BJ (cell line): ENCODE measurements at regions not wholly inside any gene's neighbourhood (a gene's known extent, or its start where the extent isn't known, plus 50 kb on each side); places are given as distances from the start of the nearest gene placed in this dataset.

ENCODE experiments used
- CTCF ChIA-PET: fragments of 350-600 bp; formaldehyde crosslinking; extraction: SDS; loops from one replicate; lab custom pipeline; 2021; ENCODE audit warnings: antibody characterized with exemption, inconsistent platforms; lab: Yijun Ruan, JAX
- POLR2A ChIA-PET: fragments of 300-600 bp; sonication (Branson Sonifier 250); formaldehyde crosslinking; extraction: SDS; loops from one replicate; lab custom pipeline; 2021; ENCODE audit warnings: antibody characterized with exemption; lab: Charles Lee
- DNase-seq: peaks from one replicate; pipeline ENCODE4 v3.0.0-alpha.2; 2011; ENCODE audit warnings: low read depth
- H3K27me3 ChIP-seq: 2 replicates; pipeline ENCODE4 v1.6.0; 2011; ENCODE audit warnings: low read length; ENCODE audit not compliant: control insufficient read depth, insufficient read depth
- H3K36me3 ChIP-seq: 2 replicates; pipeline ENCODE4 v1.5.1; 2011; ENCODE audit warnings: low read length; ENCODE audit not compliant: control insufficient read depth, insufficient read depth
- H3K4me3 ChIP-seq: 2 replicates; pipeline ENCODE4 v1.5.1; 2011; ENCODE audit warnings: low read depth, mild to moderate bottlenecking, control low read depth, low read length
- CTCF ChIP-seq: IDR thresholded peaks from 2 replicates; pipeline ENCODE4 v1.5.1; 2011; ENCODE audit warnings: low read depth, mild to moderate bottlenecking, control low read depth, inconsistent platforms, low read length, moderate library complexity; ENCODE audit not compliant: insufficient read depth

- Histone ChIP-seq H3K27me3 (no peaks in the 10 kb centered on the region), H3K36me3 (no peaks in the 10 kb centered on the region), H3K4me3 (no peak overlapping the region)
- CTCF ChIA-PET, result interaction anchor here (1.1 kb wide), 1 partner anchor 10 kb away, joined by 4 read pairs; no protein-coding TSS in a partner anchor
- no peak for DNase-seq
- POLR2A ChIA-PET, result no interaction called here
- TF ChIP-seq CTCF, result no peak
These were observed 109.1 kb upstream of the CRHR1 start for GRCh38 chr17:45675012-45675411.

- CTCF ChIA-PET, result interaction anchor here (1.1 kb wide), 1 partner anchor 9 kb away, joined by 4 read pairs; no protein-coding TSS in a partner anchor
- DNase-seq, result no peak
- no peaks in the 10 kb centered on the region for H3K36me3 ChIP-seq
- no peak overlapping the region for H3K4me3 ChIP-seq
- POLR2A ChIA-PET, result no interaction called here
- TF ChIP-seq CTCF, result no peak
- no peaks in the 10 kb centered on the region for H3K27me3 ChIP-seq
These were observed 108.2 kb upstream of the CRHR1 start for GRCh38 chr17:45675892-45676291.

GRCh38 chr17:45676695-45677094 lies 107.4 kb upstream of the CRHR1 start:
- no peak for DNase-seq
- ChIA-PET POLR2A (no interaction called here), CTCF (no interaction called here)
- Histone ChIP-seq H3K4me3 (no peak overlapping the region), H3K27me3 (no peaks in the 10 kb centered on the region; the same call in 1 of the 2 replicates), H3K36me3 (no peaks in the 10 kb centered on the region)
- no peak for TF ChIP-seq CTCF

- peaks cover 2% of the 10 kb centered on the region for H3K27me3 ChIP-seq
- ChIA-PET POLR2A (no interaction called here), CTCF (interaction anchor here (1.5 kb wide), 1 partner anchor 42 kb away, joined by 3 read pairs; no protein-coding TSS in a partner anchor)
- TF ChIP-seq CTCF, result no peak
- no peaks in the 10 kb centered on the region for H3K36me3 ChIP-seq
- DNase-seq, result no peak
- H3K4me3 ChIP-seq, result no peak overlapping the region
These were observed 106.3 kb upstream of the CRHR1 start for GRCh38 chr17:45677770-45678169.

GRCh38 chr17:45679426-45679825 lies 104.7 kb upstream of the CRHR1 start:
- TF ChIP-seq CTCF, result no peak
- H3K36me3 ChIP-seq, result no peaks in the 10 kb centered on the region
- ChIA-PET POLR2A (interaction anchor here (0.6 kb wide), 1 partner anchor 535 kb away, joined by 3 read pairs; no protein-coding TSS in a partner anchor), CTCF (interaction anchor here (1.5 kb wide), 1 partner anchor 152 kb away, joined by 3 read pairs; no protein-coding TSS in a partner anchor)
- H3K27me3 ChIP-seq, result peaks cover 2% of the 10 kb centered on the region
- DNase-seq, result no peak
- H3K4me3 ChIP-seq, result no peak overlapping the region
